ENCODE measurements at regions not wholly inside any gene's neighbourhood (a gene's known extent, or its start where the extent isn't known, plus 50 kb on each side); places are given as distances from the start of the nearest gene placed in this dataset.

DNA sequence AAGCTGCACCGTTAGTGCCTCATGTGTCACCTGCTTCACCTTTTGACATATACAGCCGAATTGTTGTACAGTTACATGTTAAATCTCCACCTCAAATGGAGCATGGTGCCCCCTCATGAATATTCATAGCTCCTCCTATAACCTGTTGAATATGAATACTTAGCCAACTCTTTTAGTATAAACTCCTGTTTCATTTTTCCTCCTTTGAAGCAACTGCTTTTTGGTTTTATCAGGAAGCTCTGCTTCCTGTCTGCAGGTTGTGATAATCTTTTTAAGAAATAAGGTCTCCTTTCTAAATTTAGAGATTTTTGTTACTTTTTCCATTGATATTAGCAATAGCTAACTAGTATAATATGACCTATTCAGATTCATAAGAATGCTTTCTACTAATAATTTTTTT lies 1429.2 kb upstream of the AGA start:
- Histone ChIP-seq H3K9me3 (no peaks in the 10 kb centered on the region), H3K4me1 (no peaks in the 10 kb centered on the region), H3K27me3 (no peaks in the 10 kb centered on the region), H3K36me3 (no peaks in the 10 kb centered on the region), H3K4me3 (replicated peaks in 1 of 3) (no peak overlapping the region), H3K27ac (no peak overlapping the region)
- no peak for TF ChIP-seq POLR2A (IDR thresholded peaks at IDR 0.05)
- TF ChIP-seq, protein P1, sequence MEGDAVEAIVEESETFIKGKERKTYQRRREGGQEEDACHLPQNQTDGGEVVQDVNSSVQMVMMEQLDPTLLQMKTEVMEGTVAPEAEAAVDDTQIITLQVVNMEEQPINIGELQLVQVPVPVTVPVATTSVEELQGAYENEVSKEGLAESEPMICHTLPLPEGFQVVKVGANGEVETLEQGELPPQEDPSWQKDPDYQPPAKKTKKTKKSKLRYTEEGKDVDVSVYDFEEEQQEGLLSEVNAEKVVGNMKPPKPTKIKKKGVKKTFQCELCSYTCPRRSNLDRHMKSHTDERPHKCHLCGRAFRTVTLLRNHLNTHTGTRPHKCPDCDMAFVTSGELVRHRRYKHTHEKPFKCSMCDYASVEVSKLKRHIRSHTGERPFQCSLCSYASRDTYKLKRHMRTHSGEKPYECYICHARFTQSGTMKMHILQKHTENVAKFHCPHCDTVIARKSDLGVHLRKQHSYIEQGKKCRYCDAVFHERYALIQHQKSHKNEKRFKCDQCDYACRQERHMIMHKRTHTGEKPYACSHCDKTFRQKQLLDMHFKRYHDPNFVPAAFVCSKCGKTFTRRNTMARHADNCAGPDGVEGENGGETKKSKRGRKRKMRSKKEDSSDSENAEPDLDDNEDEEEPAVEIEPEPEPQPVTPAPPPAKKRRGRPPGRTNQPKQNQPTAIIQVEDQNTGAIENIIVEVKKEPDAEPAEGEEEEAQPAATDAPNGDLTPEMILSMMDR (IDR thresholded peaks at IDR 0.05): no peak
- intact Hi-C loops (cut with DNase I): no loop called here
- no peak for DNase-seq
- WGBS, 2 donors: 81 to 83% methylated on average over 2 of the region's 2 CpGs

DNA sequence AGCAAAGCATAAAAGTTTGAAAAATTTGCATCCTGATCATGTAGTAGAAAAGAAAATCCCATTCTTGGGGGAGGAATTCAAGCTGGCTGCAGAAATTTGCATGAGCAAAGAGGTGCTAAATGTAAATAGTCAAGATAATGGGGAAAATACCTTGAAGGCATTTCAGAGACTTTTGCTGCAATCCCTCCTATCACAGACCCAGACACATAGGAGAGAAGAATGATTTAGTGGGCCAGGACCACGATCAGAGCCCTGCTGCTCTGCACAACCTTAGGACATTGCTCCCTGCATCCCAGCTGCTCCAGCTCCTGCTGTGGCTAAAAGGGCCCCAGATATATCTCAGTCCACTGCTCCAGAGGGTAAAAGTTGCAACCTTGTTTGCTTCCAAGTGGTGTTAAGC lies 1439.7 kb upstream of the AGA start:
- no peak for DNase-seq
- 50% methylated on average over 1 of the region's 1 CpG for WGBS, 2 donors
- no peaks in the 10 kb centered on the region for H3K4me1 ChIP-seq
- H3K4me3 ChIP-seq (replicated peaks in 1 of 3): no peak overlapping the region
- H3K27ac ChIP-seq: no peak overlapping the region
- no peaks in the 10 kb centered on the region for H3K9me3 ChIP-seq
- no peak for TF ChIP-seq POLR2A (IDR thresholded peaks at IDR 0.05)
- TF ChIP-seq, protein P1 (IDR thresholded peaks at IDR 0.05): no peak
- H3K27me3 ChIP-seq: no peaks in the 10 kb centered on the region
- intact Hi-C loops (cut with DNase I): no loop called here
- H3K36me3 ChIP-seq: no peaks in the 10 kb centered on the region

DNA sequence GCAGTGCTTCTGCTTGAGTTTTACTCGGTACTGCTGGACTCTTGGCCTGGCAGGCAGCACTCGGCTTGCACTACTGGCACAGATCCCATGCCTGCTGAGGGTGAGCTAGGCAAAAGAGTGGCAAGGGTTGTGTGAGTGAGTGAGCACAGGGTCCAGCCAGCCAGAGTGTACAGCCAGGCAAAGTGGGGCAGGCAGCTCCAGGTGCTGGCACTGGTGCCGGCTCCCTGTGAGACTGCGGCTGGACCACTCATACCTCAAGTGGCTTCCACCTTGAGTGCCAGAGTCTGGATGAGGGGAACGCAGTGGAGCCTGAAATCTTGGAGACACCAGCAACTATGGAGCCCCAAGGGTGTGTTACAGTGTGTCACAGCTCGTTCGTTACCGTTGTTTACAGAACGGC lies 1451.9 kb upstream of the AGA start:
- intact Hi-C loops (cut with DNase I): no loop called here
- TF ChIP-seq, protein P1 (IDR thresholded peaks at IDR 0.05): no peak
- no peak for TF ChIP-seq POLR2A (IDR thresholded peaks at IDR 0.05)
- Histone ChIP-seq H3K4me1 (no peaks in the 10 kb centered on the region), H3K27me3 (no peaks in the 10 kb centered on the region), H3K4me3 (replicated peaks in 1 of 3) (no peak overlapping the region), H3K36me3 (no peaks in the 10 kb centered on the region), H3K9me3 (no peaks in the 10 kb centered on the region), H3K27ac (no peak overlapping the region)
- DNase-seq: peak; percentile 44 to 55
- 59 to 77% methylated on average over 9 of the region's 9 CpGs for WGBS, 2 donors

DNA sequence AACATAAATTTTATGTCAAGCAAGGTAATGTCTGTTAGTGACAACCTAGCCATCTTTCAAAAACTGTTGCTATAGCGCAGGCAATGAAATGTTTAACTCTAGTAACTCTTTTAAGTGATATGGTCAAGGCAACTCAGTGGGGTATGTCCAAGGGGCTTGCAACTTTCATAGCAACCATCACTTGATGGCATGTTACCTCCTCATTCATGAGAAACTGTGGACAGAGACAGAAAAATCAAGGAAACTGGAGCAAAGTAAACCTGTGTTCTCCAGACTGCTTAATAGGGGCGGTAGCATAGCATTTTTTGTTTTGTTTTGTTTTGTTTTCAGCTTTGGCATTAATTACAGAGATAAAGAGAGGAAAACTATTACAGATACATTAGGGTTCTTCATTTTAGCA lies 1456.8 kb upstream of the AGA start:
- DNase-seq: no peak
- TF ChIP-seq, protein P1 (IDR thresholded peaks at IDR 0.05): no peak
- no peak for TF ChIP-seq POLR2A (IDR thresholded peaks at IDR 0.05)
- Histone ChIP-seq H3K9me3 (no peaks in the 10 kb centered on the region), H3K4me1 (no peaks in the 10 kb centered on the region), H3K4me3 (replicated peaks in 1 of 3) (no peak overlapping the region), H3K27ac (no peak overlapping the region), H3K36me3 (no peaks in the 10 kb centered on the region), H3K27me3 (no peaks in the 10 kb centered on the region)
- intact Hi-C loops (cut with DNase I): no loop called here
- WGBS, 2 donors: 79 to 82% methylated on average over 2 of the region's 2 CpGs

DNA sequence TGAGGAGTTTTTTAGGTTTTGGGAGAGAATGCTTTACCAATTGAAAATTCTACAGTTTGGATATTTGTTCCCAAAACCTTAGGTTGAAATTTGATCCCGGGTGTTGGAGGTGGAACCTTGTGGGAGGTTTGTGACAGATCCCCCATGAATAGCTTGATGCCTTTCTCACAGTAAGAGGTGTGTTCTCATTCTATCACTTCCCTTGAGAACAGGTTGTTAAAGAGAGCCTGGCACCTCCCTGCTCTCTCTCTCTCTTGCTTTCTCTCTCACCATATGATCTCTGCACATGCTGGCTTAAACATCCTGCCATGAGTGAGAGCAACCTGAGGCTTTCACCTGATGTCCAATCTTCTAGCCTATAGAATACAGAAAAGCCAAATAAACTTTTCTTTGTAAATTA lies 1475.5 kb upstream of the AGA start:
- no peaks in the 10 kb centered on the region for H3K9me3 ChIP-seq
- H3K36me3 ChIP-seq: no peaks in the 10 kb centered on the region
- no peak overlapping the region for H3K27ac ChIP-seq
- 13 to 17% methylated on average over 1 of the region's 1 CpG for WGBS, 2 donors
- TF ChIP-seq, protein P1 (IDR thresholded peaks at IDR 0.05): no peak
- no peak for TF ChIP-seq POLR2A (IDR thresholded peaks at IDR 0.05)
- intact Hi-C loops (cut with DNase I): no loop called here
- no peak for DNase-seq
- no peaks in the 10 kb centered on the region for H3K27me3 ChIP-seq
- no peaks in the 10 kb centered on the region for H3K4me1 ChIP-seq
- no peak overlapping the region for H3K4me3 ChIP-seq (replicated peaks in 1 of 3)
